MCF 10A (cell line): ENCODE measurements at regions not wholly inside any gene's neighbourhood (a gene's known extent, or its start where the extent isn't known, plus 50 kb on each side); places are given as distances from the start of the nearest gene placed in this dataset.

ENCODE experiments used
- BruUV-seq: library from RNA; stranded (reverse); fragments of 400-500 nt; replicated peaks from 2 replicates; lab custom pipeline; 2021; lab: Mats Ljungman, UMichigan
- CTCF ChIA-PET: fragments of 300-600 bp; sonication (Branson Sonifier 250); formaldehyde crosslinking; extraction: SDS; loops from one replicate; lab custom pipeline; 2021; ENCODE audit warnings: antibody characterized with exemption, inconsistent platforms; lab: Yijun Ruan, JAX
- POLR2A ChIA-PET: fragments of 300-600, 350-650 bp; sonication (Branson Sonifier 250); formaldehyde crosslinking; extraction: SDS; loops from one replicate; lab custom pipeline; 2020; ENCODE audit warnings: antibody characterized with exemption, inconsistent platforms; lab: Yijun Ruan, JAX
- DNase-seq: peaks from one replicate; pipeline ENCODE4 v3.0.0-alpha.2; 2018; ENCODE audit not compliant: unreplicated experiment
- H3K27ac Mint-ChIP-seq: one replicate; pipeline ENCODE4 v1.8.0; 2022; ENCODE audit warnings: mild to moderate bottlenecking, low read depth, mixed read lengths; ENCODE audit not compliant: unreplicated experiment
- H3K27me3 Mint-ChIP-seq: one replicate; pipeline ENCODE4 v1.8.0; 2022; ENCODE audit warnings: mixed read lengths; ENCODE audit not compliant: insufficient read depth, unreplicated experiment
- H3K36me3 Mint-ChIP-seq: one replicate; pipeline ENCODE4 v1.8.0; 2022; ENCODE audit warnings: mild to moderate bottlenecking, moderate library complexity, mixed read lengths; ENCODE audit not compliant: insufficient read depth, unreplicated experiment
- H3K4me1 Mint-ChIP-seq: one replicate; pipeline ENCODE4 v1.8.0; 2022; ENCODE audit warnings: mixed read lengths; ENCODE audit not compliant: insufficient read depth, unreplicated experiment
- H3K4me3 Mint-ChIP-seq: one replicate; pipeline ENCODE4 v1.8.0; 2022; ENCODE audit warnings: mild to moderate bottlenecking, moderate library complexity, mixed read lengths; ENCODE audit not compliant: unreplicated experiment
- H3K9me3 Mint-ChIP-seq: one replicate; pipeline ENCODE4 v1.8.0; 2022; ENCODE audit warnings: mixed read lengths; ENCODE audit not compliant: unreplicated experiment
- CTCF ChIP-seq: fragments of 200-600 bp; IDR thresholded peaks from one replicate; pipeline ENCODE4 v1.8.0; 2022; ENCODE audit warnings: antibody characterized with exemption, mild to moderate bottlenecking; ENCODE audit not compliant: unreplicated experiment
- intact Hi-C: fragments of 100-400 bp; cut with micrococcal nuclease; formaldehyde crosslinking; loops from 2 replicates; pipeline ENCODE4 v1.14.1; 2022

- no peak overlapping the region for H3K4me3 Mint-ChIP-seq
- no TSS peak for BruUV-seq
- no peak for TF ChIP-seq CTCF
- H3K4me1 Mint-ChIP-seq: peaks cover 17% of the 10 kb centered on the region
- CTCF ChIA-PET: interaction anchor here (0.6 to 0.7 kb wide), 2 partner anchors 368 to 376 kb away, joined by 3 to 6 read pairs; no protein-coding TSS in a partner anchor
- no peaks in the 10 kb centered on the region for H3K27me3 Mint-ChIP-seq
- H3K36me3 Mint-ChIP-seq: no peaks in the 10 kb centered on the region
- intact Hi-C loops: no loop called here
- POLR2A ChIA-PET: interaction anchor here (0.8 to 1.9 kb wide), 6 partner anchors 10 to 67 kb away, joined by 3 to 5 read pairs (median 4); partner anchors contain the start of gene ARHGAP32
- no peak for DNase-seq
- H3K27ac Mint-ChIP-seq: no peak overlapping the region
- H3K9me3 Mint-ChIP-seq: no peaks in the 10 kb centered on the region
Observed at GRCh38 chr11:129259931-129260348, 67.8 kb upstream of the ARHGAP32 start.

GRCh38 chr11:129258205-129258604, 66.1 kb upstream of the ARHGAP32 start:
- Mint-ChIP-seq H3K4me1 (peaks cover 6% of the 10 kb centered on the region), H3K4me3 (no peak overlapping the region), H3K36me3 (no peaks in the 10 kb centered on the region), H3K27ac (no peak overlapping the region), H3K27me3 (no peaks in the 10 kb centered on the region), H3K9me3 (no peaks in the 10 kb centered on the region)
- ChIA-PET POLR2A (interaction anchor here (0.8 kb wide), 1 partner anchor 33 kb away, joined by 3 read pairs; no protein-coding TSS in a partner anchor), CTCF (interaction anchor here (0.5 to 0.7 kb wide), 2 partner anchors 22 to 836 kb away, joined by 3 read pairs; no protein-coding TSS in a partner anchor)
- no peak for DNase-seq
- no TSS peak for BruUV-seq
- TF ChIP-seq CTCF: no peak
- intact Hi-C loops: no loop called here

GRCh38 chr11:129257512-129257911, 65.4 kb upstream of the ARHGAP32 start:
- Mint-ChIP-seq H3K27ac (no peak overlapping the region), H3K4me1 (peaks cover 6% of the 10 kb centered on the region), H3K9me3 (no peaks in the 10 kb centered on the region), H3K36me3 (no peaks in the 10 kb centered on the region), H3K4me3 (no peak overlapping the region), H3K27me3 (no peaks in the 10 kb centered on the region)
- POLR2A ChIA-PET: no interaction called here
- no peak for TF ChIP-seq CTCF
- CTCF ChIA-PET: interaction anchor here (0.6 kb wide), 1 partner anchor 27 kb away, joined by 3 read pairs; no protein-coding TSS in a partner anchor
- no TSS peak for BruUV-seq
- intact Hi-C loops: no loop called here
- DNase-seq: no peak

- no peaks in the 10 kb centered on the region for H3K27me3 Mint-ChIP-seq
- no peak overlapping the region for H3K27ac Mint-ChIP-seq
- H3K4me3 Mint-ChIP-seq: no peak overlapping the region
- no peaks in the 10 kb centered on the region for H3K36me3 Mint-ChIP-seq
- intact Hi-C loops: no loop called here
- POLR2A ChIA-PET: interaction anchor here (0.8 to 2.9 kb wide), 3 partner anchors 23 to 29 kb away, joined by 3 to 10 read pairs (median 3); no protein-coding TSS in a partner anchor
- CTCF ChIA-PET: interaction anchor here (0.6 kb wide), 1 partner anchor 169 kb away, joined by 4 read pairs; no protein-coding TSS in a partner anchor
- DNase-seq: no peak
- no TSS peak for BruUV-seq
- H3K9me3 Mint-ChIP-seq: no peaks in the 10 kb centered on the region
- no peak for TF ChIP-seq CTCF
- H3K4me1 Mint-ChIP-seq: peaks cover 25% of the 10 kb centered on the region
Observed at GRCh38 chr11:129252621-129253020, 60.5 kb upstream of the ARHGAP32 start.
